Activated T-helper 9 cell treated with anti-CD3 and anti-CD28 coated beads, Interleukin-2, amount 50 U/mL, for 16 hours (primary cell): ENCODE measurements at regions not wholly inside any gene's neighbourhood (a gene's known extent, or its start where the extent isn't known, plus 50 kb on each side); places are given as distances from the start of the nearest gene placed in this dataset.
"Not testable (repeated sequence)": the region's sequence is repeated elsewhere in the genome, so short reads cannot be mapped to it uniquely, and the experiment has no call there.

Source experiments
- DNase-seq: peaks from one replicate; pipeline ENCODE4 v3.0.0-alpha.2; 2020; ENCODE audit warnings: low read depth

- DNase-seq, result no peak
Observed at GRCh38 chr19:13712767-13713201, 51.5 kb upstream of the MRI1 start.

DNA sequence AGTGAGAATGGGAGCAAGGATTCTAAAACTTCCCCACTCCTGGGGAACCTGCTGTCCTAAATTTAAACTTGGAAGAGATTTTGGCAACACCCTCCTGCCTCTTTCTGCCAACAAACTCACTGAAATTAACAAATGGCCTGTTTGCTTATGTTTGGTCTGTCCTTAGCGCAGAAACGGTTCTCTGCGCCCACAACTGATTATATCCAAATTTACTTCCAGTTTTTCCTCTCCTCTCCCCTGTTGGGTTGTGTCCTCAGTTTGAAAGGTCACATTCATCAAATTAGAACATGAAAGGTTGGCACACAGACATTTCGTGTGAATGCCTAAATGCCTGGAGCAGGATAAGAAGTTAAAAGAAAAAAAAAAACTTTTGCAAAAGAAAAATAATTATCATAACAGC is 56.4 kb upstream of the MRI1 start:
- DNase-seq, result no peak

DNA sequence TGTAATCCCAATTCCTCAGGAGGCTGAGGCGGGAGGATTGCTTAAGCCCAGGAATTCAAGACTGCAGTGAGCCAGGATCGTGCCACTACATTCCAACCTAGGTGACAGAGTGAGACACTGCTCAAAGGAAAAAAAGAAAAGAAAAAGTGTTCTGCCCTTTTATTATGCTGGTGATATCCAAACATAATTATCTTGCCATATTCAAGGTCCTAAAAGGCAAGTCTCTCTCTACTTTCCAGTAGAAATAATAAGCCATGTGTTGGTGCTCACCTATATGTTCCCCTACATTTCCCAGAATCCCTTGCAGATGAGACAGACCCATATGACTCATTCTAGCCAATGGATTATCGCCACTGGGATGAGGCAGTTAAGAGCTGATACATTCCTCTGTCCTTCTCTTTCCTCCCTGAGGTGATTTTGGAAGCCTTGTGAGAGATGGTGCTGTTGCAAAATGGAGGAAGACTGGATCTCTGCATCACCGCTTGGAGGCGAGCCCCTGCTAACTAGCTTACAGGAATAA is 58.3 kb upstream of the MRI1 start:
- no peak for DNase-seq

GRCh38 chr19:13705201-13705600 is 59.1 kb upstream of the MRI1 start:
- no peak for DNase-seq

DNA sequence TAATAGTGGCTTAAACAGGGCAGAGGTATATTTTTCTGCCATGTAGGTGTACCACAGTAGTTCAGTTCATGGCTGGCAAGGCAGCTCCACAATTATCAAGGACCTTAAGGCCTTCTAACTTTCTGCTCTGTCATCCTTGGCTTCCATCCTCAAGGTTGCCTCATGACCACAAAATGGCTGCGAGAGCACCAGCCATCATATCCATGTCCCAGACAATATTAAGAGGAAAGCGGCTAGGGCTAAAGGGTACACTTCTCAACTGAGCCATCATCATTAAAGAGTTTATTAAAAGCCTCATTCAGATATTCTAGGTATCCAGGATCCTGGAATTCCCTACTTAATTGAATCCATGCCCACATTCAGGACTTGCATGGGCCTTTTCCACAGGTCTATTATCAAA is 62.7 kb upstream of the MRI1 start:
- no peak for DNase-seq

GRCh38 chr19:13700621-13701020 is 63.7 kb upstream of the MRI1 start:
- no peak for DNase-seq

DNA sequence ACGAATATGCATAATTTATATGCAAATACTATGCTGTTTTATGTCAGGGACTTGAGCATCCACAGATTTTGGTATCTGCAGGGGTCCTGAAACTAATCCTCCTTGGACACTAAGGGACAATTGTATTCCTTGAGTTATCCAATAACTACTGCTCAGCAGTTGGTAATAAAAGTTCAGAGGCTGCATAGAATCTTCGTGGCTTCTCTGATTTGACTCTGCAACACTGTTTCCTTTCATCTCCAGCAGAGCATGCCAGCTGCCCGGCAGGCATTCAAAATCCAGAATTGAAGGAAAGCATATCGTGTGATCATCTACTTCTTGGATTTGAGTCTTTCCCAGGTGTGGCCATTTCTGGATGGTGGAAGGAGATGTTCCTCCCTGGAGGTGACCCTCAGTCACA is 64.5 kb upstream of the MRI1 start:
- DNase-seq, result no peak

DNA sequence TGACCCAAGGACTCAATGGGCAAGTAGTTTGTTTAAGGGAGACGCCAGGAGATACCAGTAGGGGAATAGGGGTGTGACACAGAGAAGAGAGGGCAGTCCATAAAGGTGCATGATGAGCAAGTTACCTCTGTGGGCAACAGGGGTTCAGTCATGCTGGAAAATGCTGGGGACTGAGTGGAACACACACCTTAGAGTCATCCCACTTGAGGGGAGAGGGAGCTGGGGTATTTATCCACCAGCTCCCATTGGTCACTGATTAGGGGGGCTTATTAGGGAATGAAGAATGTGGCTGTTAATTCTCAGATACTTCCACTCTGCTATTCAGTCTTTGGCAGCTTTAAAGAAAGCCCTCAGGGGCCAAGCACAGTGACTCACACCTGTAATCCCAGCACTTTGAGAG is 67.5 kb upstream of the MRI1 start:
- DNase-seq, result no peak

DNA sequence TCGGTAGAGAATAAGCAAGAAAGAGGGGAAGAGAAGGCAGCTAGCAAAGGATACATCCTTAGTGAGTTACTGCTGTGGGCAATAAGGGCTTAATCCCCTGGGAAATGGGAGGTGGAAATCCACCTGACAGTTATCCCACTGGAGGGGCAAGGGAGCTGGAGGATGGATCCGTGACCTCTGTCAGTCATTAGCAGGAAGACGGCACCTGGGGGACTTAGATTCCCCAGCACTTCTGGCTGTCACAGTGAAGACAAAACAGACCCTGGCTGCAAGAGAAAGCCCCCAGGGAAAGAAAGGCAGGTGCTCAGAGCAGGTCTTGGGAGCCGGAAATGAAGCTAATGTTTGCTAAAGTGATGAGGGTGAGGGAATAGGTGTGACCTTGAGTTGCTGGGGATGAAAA is 70.4 kb upstream of the MRI1 start:
- DNase-seq, result no peak

GRCh38 chr19:13691569-13692435 is 72.5 kb upstream of the MRI1 start:
- no peak for DNase-seq

- no peak for DNase-seq
Observed at GRCh38 chr19:13689085-13689484, 75.2 kb upstream of the MRI1 start.

GRCh38 chr19:13684021-13684420 is 80.3 kb upstream of the MRI1 start:
- no peak for DNase-seq

DNA sequence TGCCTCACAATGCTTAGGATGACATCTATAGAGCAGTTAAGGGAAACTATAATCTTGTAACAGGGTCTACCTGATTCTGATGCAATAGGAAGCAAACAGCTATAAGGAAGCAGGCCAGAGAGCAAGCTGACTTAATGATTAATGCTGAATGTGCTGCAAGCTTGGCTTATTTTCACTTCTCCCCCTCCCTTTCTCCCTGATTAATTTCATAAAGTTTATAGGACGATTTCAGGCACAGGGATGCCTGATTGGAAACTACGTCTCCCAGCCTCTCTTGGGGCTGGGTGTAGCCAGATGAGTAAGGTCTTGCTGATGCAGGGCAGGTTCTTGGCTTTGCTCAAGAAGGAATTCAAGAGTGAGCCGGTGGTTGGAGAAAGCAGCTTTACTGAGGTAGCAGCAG is 82.8 kb upstream of the MRI1 start:
- DNase-seq, result no peak

DNA sequence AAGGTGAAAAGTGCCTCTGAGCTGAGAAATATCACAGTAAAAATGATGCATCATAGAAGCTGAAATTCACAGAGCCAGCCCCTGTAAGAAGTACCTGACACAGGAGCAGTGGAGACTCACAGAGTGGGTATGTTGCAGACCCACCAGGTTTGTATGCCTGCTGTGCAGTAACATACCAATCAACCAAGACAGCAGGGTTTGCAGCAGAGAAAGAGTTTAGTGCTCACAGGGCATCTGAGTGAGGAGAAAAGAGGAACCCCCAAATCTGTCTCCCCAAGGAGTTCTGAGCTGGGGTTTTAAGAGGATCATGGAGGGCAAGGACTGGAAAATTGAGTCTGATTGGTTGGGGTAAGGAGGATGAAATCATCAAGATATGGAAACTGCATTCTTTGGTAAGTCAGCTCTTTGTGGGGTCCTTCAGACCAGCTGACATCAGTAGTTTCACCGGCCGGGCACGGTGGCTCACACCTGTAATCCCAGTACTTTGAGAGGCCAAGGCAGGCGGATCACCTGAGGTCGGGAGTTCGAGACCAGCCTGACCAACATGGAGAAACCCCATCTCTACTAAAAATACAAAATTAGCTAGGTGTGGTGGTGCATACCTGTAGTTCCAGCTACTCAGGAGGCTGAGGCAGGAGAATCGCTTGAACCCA is 83.5 kb upstream of the MRI1 start:
- DNase-seq, result not testable (repeated sequence)

GRCh38 chr19:13676967-13677366 is 87.4 kb upstream of the MRI1 start:
- not testable (repeated sequence) for DNase-seq

- not testable (repeated sequence) for DNase-seq
Observed at GRCh38 chr19:13672480-13673175, 91.7 kb upstream of the MRI1 start.

- no peak for DNase-seq
Observed at GRCh38 chr19:13670846-13671245, 93.5 kb upstream of the MRI1 start.

DNA sequence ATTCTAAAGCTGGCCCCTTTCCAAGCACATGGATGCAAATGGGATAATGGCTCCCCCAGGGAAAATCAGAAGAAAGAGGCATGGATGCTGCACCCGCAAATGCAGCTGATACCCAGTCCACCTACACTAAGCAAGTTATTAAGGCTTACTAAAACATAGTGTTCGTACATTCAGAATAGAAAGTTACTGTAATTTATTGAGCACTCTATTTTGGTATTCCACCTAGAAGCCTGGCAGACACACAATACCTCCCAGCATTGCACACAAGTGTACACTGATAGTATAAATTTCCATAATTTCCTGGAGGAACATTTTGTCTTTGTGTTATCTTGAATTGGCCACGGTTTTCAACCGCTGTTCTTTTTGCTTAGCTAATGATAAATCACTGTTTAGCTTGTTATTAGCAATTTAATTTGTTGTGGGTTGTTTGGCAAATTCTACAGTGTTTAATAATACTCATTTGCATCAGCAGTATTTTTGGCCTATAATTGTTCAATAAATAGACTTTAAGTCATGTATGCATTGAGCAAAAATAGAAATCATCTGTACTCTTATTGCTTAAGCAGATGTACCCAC is 94.5 kb upstream of the MRI1 start:
- no peak for DNase-seq

DNA sequence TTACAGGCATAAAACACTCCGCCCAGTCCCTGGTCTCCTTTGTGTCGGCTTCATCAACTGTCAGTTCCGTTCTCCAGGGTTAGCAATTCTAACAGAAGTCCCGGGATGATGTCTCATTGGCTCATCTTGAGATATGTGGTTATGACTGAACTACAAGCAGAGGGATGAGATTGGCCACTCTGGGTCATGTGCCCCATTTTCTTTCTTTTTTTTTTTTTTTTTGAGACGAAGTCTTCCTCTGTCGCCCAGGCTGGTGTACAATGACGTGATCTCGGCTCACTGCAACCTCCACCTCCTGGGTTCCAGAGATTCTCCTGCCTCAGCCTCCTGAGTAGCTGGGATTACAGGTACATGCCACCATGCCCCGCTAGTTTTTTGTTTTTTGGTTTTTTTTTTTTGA is 95.4 kb upstream of the MRI1 start:
- no peak for DNase-seq

DNA sequence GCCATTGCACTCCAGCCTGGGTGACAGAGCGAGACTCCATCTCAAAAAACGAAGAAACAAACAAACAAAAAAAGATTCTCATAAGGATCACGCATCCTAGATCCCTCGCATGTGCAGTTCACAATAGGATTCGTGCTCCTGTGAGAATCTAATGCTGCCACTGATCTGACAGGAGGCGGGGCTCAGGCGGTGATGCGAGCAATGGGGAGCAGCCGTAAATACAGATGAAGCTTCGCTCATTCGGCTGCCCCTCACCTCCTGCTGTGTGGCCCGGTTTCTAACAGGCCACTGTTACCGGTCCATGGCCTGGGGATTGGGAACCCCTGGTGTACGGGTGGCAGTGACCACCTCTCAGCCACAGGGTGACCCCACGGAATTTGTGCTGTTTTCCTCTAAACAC is 98.2 kb upstream of the MRI1 start:
- no peak for DNase-seq

DNA sequence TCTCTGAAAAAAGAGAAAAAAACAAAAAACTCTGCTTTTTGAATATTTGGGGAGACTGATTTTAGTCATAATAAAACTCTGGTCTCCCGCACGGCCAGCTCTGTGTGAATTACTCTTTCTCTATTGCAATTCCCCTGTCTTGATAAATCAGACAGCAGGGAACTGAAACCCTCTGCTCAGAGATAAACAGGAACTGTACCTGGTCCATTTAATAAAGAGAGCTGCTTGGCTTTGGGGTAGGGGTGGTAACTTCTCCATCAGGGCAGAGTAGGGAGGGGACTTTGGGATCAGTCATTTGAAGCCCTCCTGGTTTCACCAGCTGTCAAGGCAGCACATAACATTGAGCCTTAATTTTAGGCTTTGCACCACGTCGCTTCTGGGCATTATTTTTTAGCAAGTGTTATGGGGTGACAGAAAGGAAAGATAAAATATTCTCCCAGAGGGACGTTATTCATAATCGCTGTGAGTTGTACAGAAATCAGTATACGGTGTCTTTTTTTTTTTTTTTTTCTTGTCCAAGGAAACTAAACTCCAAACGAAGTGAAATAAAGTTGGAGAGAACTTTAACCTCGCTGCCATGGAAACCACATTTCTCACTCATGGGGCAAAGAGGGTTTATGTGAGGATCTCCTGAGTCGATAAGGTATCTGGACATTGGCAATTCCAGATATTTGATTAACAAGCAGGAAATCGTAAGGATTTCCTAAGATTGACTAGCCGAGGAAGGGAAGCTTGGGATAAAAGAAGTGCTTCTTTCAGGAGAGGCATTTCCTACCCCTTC is 99.0 kb upstream of the MRI1 start:
- no peak for DNase-seq
